ENCODE measurements at regions not wholly inside any gene's neighbourhood (a gene's known extent, or its start where the extent isn't known, plus 50 kb on each side); places are given as distances from the start of the nearest gene placed in this dataset.
"Not testable (repeated sequence)": the region's sequence is repeated elsewhere in the genome, so short reads cannot be mapped to it uniquely, and the experiment has no call there.

DNA sequence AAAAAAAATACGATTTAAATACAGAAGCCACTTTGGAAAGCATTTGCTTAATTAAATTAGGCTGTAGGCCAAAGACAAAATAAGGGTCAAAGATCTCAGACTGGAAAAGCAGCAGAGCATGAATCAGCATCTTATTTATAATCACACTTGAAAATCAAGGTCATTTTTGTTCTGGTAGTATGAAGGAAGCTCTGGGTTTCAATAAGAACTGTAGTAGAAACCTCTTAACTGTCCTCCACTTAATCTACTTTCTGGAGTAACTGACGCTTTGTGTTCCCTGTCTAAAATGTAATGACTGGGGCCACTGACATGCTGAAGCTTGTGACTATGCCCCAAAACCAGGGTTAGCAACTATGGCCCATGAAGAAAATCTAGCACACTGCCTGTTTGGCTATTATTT lies 450.7 kb upstream of the ZP4 start:
- no peak overlapping the region for H3K27ac ChIP-seq (ENCODE audit: low read length)
- no peaks in the 10 kb centered on the region for H3K36me3 ChIP-seq (ENCODE audit: insufficient read depth, low read depth, low read length)
- no peaks in the 10 kb centered on the region for H3K9me3 ChIP-seq (ENCODE audit: insufficient read depth, low read depth, low read length)
- H3K4me3 ChIP-seq (ENCODE audit: low read length), result no peak overlapping the region
- no peak overlapping the region for H3K9ac ChIP-seq (ENCODE audit: low read depth, low read length)
- H3K4me1 ChIP-seq (ENCODE audit: insufficient read depth, low read length), result no peaks in the 10 kb centered on the region
- H3K27me3 ChIP-seq (ENCODE audit: insufficient read depth, low read length), result no peaks in the 10 kb centered on the region

DNA sequence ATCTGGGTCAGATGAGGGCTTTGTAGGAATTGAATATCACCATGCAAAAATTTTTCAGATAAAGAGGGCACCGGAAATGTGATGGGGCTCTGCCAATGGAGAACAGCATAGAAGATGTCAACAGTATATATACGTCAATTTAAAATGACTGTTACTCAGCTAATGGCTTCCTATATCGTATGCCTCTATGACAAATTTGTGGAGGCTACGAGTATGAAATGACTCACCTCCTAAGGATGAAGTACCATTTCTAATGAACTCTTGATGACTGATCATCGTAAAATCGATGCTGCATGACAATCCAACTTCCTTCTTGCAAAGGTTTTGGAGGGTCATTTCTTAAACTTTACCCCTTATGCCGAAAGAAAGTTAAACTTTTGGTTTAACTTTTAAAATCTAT lies 450.3 kb upstream of the ZP4 start:
- Histone ChIP-seq H3K4me1 (ENCODE audit: insufficient read depth, low read length) (no peaks in the 10 kb centered on the region), H3K9me3 (ENCODE audit: insufficient read depth, low read depth, low read length) (no peaks in the 10 kb centered on the region), H3K9ac (ENCODE audit: low read depth, low read length) (no peak overlapping the region), H3K4me3 (ENCODE audit: low read length) (no peak overlapping the region), H3K36me3 (ENCODE audit: insufficient read depth, low read depth, low read length) (no peaks in the 10 kb centered on the region), H3K27me3 (ENCODE audit: insufficient read depth, low read length) (no peaks in the 10 kb centered on the region), H3K27ac (ENCODE audit: low read length) (no peak overlapping the region)

DNA sequence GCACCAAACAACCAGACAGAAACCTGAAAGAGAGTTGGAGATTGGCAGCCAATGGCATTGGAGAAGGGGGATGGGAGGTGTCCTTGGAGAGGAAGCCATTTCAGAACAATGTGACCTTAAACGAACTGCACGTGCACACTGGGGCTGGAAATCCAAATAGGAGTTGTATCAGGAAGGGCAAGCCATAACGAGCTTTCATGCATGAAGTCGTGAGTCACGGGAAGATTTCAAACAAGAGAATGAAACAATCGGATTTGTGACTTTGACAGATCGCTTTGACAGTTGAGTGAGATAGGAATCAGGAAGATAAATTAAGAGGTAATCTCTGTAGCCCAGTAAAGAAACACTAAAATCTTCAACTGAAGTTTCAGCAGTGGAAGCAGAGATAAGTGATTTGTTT lies 445.8 kb upstream of the ZP4 start:
- no peaks in the 10 kb centered on the region for H3K36me3 ChIP-seq (ENCODE audit: insufficient read depth, low read depth, low read length)
- H3K9me3 ChIP-seq (ENCODE audit: insufficient read depth, low read depth, low read length), result no peaks in the 10 kb centered on the region
- no peak overlapping the region for H3K9ac ChIP-seq (ENCODE audit: low read depth, low read length)
- H3K27me3 ChIP-seq (ENCODE audit: insufficient read depth, low read length), result no peaks in the 10 kb centered on the region
- no peak overlapping the region for H3K4me3 ChIP-seq (ENCODE audit: low read length)
- H3K4me1 ChIP-seq (ENCODE audit: insufficient read depth, low read length), result no peaks in the 10 kb centered on the region
- H3K27ac ChIP-seq (ENCODE audit: low read length), result no peak overlapping the region

DNA sequence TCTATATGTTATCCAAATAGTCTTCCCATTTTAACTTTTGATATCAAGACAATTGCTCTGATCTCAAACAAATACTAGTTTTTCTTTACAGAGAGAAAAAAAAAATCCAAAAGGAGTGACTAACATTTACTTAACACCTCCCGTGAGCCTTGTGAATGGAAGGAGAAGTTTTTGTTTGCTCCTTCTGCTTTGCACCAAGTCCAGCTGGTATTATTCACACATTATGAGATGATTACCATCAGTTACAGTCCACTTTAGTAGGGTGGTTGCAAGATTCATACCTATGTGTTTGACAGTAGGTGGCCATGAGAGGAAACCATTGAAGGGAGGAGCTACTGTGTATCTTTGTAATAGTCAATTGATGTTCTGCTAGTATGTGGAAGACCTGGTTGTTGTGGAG lies 443.4 kb upstream of the ZP4 start:
- Histone ChIP-seq H3K27ac (ENCODE audit: low read length) (no peak overlapping the region), H3K27me3 (ENCODE audit: insufficient read depth, low read length) (no peaks in the 10 kb centered on the region), H3K36me3 (ENCODE audit: insufficient read depth, low read depth, low read length) (no peaks in the 10 kb centered on the region), H3K4me1 (ENCODE audit: insufficient read depth, low read length) (no peaks in the 10 kb centered on the region), H3K9ac (ENCODE audit: low read depth, low read length) (no peak overlapping the region), H3K4me3 (ENCODE audit: low read length) (no peak overlapping the region), H3K9me3 (ENCODE audit: insufficient read depth, low read depth, low read length) (no peaks in the 10 kb centered on the region)

DNA sequence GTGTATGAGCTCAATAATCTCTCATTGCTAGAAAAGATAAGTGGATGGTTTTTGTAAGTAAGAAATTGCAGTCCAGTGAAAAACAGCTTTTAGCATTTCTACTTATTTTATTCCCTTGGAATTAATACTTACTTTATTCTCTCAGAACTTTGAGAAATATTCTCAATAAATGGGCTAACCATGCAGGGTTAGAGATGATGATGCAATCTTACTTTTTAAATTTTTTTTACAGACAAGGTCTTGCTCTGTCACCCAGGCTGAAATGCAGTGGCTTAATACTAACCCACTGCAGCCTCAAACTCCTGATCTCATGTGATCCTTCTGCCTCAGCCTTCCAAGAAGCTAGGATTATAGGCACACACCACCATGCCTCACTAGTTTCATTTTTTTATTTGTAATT lies 440.8 kb upstream of the ZP4 start:
- no peak overlapping the region for H3K4me3 ChIP-seq (ENCODE audit: low read length)
- H3K27me3 ChIP-seq (ENCODE audit: insufficient read depth, low read length), result no peaks in the 10 kb centered on the region
- H3K36me3 ChIP-seq (ENCODE audit: insufficient read depth, low read depth, low read length), result no peaks in the 10 kb centered on the region
- no peak overlapping the region for H3K9ac ChIP-seq (ENCODE audit: low read depth, low read length)
- no peak overlapping the region for H3K27ac ChIP-seq (ENCODE audit: low read length)
- no peaks in the 10 kb centered on the region for H3K4me1 ChIP-seq (ENCODE audit: insufficient read depth, low read length)
- H3K9me3 ChIP-seq (ENCODE audit: insufficient read depth, low read depth, low read length), result no peaks in the 10 kb centered on the region

DNA sequence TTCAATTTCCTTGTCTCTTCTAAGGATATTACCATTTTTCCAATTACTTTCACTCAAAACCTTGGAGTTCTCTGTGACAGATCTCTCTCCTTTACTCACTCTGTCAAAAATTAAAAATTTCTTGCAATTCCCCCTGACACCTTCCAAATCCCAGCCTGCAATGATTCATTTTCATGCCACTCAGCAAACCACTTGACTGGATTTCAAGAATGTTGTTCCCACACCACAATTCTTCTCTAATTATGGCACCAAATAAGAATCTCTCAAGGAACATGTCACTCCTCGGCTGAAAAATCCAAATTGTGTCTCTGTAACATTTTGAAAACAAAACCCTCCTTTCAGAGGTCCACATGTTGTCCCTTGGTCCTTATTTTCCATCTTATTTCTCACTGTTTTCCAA lies 438.9 kb upstream of the ZP4 start:
- no peaks in the 10 kb centered on the region for H3K36me3 ChIP-seq (ENCODE audit: insufficient read depth, low read depth, low read length)
- H3K27me3 ChIP-seq (ENCODE audit: insufficient read depth, low read length), result no peaks in the 10 kb centered on the region
- H3K9me3 ChIP-seq (ENCODE audit: insufficient read depth, low read depth, low read length), result no peaks in the 10 kb centered on the region; the same call in 1 of the 2 replicates
- H3K27ac ChIP-seq (ENCODE audit: low read length), result no peak overlapping the region
- no peaks in the 10 kb centered on the region for H3K4me1 ChIP-seq (ENCODE audit: insufficient read depth, low read length)
- H3K9ac ChIP-seq (ENCODE audit: low read depth, low read length), result no peak overlapping the region
- no peak overlapping the region for H3K4me3 ChIP-seq (ENCODE audit: low read length)

DNA sequence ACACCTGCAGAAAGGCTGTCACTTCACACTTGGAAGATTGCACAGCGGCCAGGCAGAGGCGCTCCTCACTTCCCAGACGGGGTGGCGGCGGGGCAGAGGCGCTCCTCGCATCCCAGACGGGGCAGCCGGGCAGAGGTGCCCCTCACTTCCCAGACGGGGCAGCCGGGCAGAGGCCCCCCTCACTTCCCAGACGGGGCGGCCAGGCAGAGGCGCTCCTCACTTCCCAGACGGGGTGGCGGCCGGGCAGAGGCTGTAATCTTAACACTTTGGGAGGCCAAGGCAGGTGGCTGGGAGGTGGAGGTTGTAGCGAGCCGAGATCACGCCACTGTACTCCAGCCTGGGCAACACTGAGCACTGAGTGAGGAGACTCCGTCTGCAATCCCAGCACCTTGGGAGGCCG lies 436.3 kb upstream of the ZP4 start:
- H3K9ac ChIP-seq (ENCODE audit: low read depth, low read length); H3K27ac ChIP-seq (ENCODE audit: low read length); H3K9me3 ChIP-seq (ENCODE audit: insufficient read depth, low read depth, low read length); H3K4me1 ChIP-seq (ENCODE audit: insufficient read depth, low read length); H3K27me3 ChIP-seq (ENCODE audit: insufficient read depth, low read length); H3K36me3 ChIP-seq (ENCODE audit: insufficient read depth, low read depth, low read length); H3K4me3 ChIP-seq (ENCODE audit: low read length): not testable (repeated sequence)

DNA sequence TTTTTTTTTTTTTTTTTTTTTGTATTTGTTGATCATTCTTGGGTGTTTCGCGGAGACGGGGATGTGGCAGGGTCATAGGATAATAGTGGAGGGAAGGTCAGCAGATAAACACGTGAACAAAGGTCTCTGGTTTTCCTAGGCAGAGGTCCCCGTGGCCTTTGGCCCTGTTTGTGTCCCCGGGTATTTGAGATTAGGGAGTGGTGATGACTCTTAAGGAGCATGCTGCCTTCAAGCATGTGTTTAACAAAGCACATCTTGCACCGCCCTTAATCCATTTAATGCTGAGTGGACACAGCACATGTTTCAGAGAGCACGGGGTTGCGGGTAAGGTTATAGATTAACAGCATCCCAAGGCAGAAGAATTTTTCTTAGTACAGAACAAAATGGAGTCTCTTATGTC lies 435.8 kb upstream of the ZP4 start:
- not testable (repeated sequence) for H3K4me3 ChIP-seq (ENCODE audit: low read length); H3K36me3 ChIP-seq (ENCODE audit: insufficient read depth, low read depth, low read length); H3K4me1 ChIP-seq (ENCODE audit: insufficient read depth, low read length); H3K27me3 ChIP-seq (ENCODE audit: insufficient read depth, low read length); H3K9me3 ChIP-seq (ENCODE audit: insufficient read depth, low read depth, low read length); H3K9ac ChIP-seq (ENCODE audit: low read depth, low read length); H3K27ac ChIP-seq (ENCODE audit: low read length)

DNA sequence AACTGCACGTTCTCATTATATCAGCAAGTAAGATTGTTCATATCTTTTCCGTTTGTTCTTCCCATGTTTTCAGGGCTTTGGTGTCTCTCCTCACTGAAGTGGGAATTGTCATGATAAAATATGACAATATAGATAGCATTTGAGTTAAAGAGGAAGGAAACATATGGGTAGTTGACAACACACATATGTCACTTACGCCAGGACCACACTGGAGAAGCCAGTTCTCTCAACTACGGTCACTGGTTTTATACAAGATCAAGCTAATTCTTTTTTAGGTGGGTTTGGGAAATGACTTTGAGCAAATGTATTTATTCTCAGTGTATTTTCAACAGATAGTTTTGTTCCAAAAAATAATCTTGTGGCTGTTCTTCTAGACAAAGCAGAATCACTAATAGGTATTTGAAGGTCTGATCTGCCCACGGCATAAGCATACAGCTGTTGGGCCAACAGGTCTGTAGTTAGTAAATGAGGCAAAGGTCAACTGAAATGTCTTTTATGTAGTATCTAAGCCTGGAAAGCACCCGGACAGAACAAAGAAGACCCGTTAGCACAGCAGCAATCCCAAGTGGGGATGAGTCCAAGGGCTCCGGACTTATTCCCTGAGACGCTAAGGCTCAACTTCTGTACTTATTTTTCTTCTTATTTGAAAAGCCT lies 433.6 kb upstream of the ZP4 start:
- H3K36me3 ChIP-seq (ENCODE audit: insufficient read depth, low read depth, low read length), result no peaks in the 10 kb centered on the region; the same call in 1 of the 2 replicates

DNA sequence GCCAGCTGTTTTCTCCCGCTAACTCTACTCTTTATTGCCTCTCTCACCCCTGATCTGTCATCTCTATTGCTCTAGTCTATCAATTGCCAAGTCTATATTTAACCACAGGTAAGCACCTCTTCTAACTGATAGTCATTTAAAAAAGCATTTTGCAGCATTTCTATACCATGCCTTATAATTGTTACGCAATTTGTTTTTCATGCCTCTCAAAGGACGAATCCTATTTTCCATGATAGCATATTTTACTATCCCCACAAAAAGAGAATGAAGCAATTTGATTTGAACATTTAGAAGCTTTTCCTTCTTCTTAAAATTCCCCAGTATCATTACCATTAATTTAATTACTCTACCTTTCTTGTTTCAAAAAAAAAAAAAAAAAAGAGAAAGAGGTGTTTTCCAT lies 432.8 kb upstream of the ZP4 start:
- no peaks in the 10 kb centered on the region for H3K4me1 ChIP-seq (ENCODE audit: insufficient read depth, low read length)
- H3K27ac ChIP-seq (ENCODE audit: low read length), result no peak overlapping the region
- no peaks in the 10 kb centered on the region; the same call in 1 of the 2 replicates for H3K9me3 ChIP-seq (ENCODE audit: insufficient read depth, low read depth, low read length)
- no peaks in the 10 kb centered on the region for H3K27me3 ChIP-seq (ENCODE audit: insufficient read depth, low read length)
- no peak overlapping the region for H3K4me3 ChIP-seq (ENCODE audit: low read length)
- no peaks in the 10 kb centered on the region; the same call in 1 of the 2 replicates for H3K36me3 ChIP-seq (ENCODE audit: insufficient read depth, low read depth, low read length)
- no peak overlapping the region for H3K9ac ChIP-seq (ENCODE audit: low read depth, low read length)

More for the DNA sequence above, 433.6 kb upstream of the ZP4 start:
- Histone ChIP-seq H3K9me3 (ENCODE audit: insufficient read depth, low read depth, low read length) (no peaks in the 10 kb centered on the region; the same call in 1 of the 2 replicates), H3K4me3 (ENCODE audit: low read length) (no peak overlapping the region), H3K27me3 (ENCODE audit: insufficient read depth, low read length) (no peaks in the 10 kb centered on the region), H3K9ac (ENCODE audit: low read depth, low read length) (no peak overlapping the region), H3K4me1 (ENCODE audit: insufficient read depth, low read length) (no peaks in the 10 kb centered on the region), H3K27ac (ENCODE audit: low read length) (no peak overlapping the region)

DNA sequence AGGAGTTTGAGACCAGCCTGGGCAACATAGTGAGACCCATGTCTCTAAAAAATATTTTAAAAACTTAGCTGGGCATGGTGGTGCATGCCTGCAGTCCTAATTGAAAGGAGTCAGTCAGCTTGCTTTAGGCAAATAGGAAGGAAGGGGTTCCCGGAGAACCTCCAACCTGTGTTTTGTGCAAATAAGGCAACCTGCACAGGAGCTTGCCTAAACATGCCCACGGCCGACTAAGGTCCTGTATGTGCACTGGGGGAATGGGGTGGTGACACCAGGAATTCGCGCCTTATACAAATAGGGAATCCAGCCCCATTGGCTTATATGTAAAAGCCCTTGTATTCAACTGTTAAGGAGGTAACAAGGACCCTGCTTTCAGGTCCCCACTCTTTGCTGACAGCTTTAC lies 429.2 kb upstream of the ZP4 start:
- no peaks in the 10 kb centered on the region; the same call in 1 of the 2 replicates for H3K36me3 ChIP-seq (ENCODE audit: insufficient read depth, low read depth, low read length)
- no peaks in the 10 kb centered on the region for H3K27me3 ChIP-seq (ENCODE audit: insufficient read depth, low read length)
- H3K4me3 ChIP-seq (ENCODE audit: low read length), result no peak overlapping the region
- no peaks in the 10 kb centered on the region for H3K4me1 ChIP-seq (ENCODE audit: insufficient read depth, low read length)
- H3K9me3 ChIP-seq (ENCODE audit: insufficient read depth, low read depth, low read length), result no peaks in the 10 kb centered on the region
- no peak overlapping the region for H3K9ac ChIP-seq (ENCODE audit: low read depth, low read length)
- no peak overlapping the region for H3K27ac ChIP-seq (ENCODE audit: low read length)

DNA sequence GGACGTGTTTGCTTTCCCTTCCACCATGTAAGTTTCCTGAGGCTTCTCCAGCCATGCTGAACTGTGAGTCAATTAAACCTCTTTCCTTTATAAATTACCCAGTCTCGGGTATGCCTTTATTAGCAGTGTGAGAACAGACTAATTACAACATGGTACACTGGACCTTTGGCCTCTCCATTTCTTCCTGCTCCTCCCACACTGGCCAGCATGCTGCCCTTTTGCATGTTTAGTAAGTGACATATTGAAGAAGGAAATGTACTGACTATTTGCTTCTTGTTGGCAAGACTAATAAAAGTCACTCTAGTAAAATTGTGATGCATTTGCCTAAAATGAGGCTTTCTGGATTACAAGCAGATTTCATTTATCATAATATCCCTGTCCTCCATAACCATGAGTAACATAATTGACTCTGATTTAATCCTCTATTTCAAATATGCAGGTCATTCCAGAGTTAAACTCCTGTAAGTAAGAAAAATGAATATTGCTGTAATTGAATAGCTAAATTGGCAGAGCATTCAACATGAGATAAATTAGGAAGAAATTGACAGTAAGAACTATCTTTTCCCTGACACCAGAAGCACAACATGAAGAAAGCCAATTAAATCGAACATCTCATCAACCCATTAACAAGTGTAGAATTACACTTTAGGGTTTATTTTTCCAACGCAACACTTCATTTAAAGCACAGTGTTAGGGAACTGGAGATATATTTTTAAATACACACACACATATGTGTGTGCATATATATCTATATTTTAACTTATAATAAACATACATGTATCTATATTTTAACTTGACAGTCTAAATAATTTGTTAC lies 427.8 kb upstream of the ZP4 start:
- Histone ChIP-seq H3K27me3 (ENCODE audit: insufficient read depth, low read length) (no peaks in the 10 kb centered on the region), H3K36me3 (ENCODE audit: insufficient read depth, low read depth, low read length) (no peaks in the 10 kb centered on the region; the same call in 1 of the 2 replicates), H3K9ac (ENCODE audit: low read depth, low read length) (no peak overlapping the region), H3K9me3 (ENCODE audit: insufficient read depth, low read depth, low read length) (no peaks in the 10 kb centered on the region), H3K4me3 (ENCODE audit: low read length) (no peak overlapping the region), H3K4me1 (ENCODE audit: insufficient read depth, low read length) (no peaks in the 10 kb centered on the region), H3K27ac (ENCODE audit: low read length) (no peak overlapping the region)
